NOMO-1 (cell line): ENCODE measurements at regions not wholly inside any gene's neighbourhood (a gene's known extent, or its start where the extent isn't known, plus 50 kb on each side); places are given as distances from the start of the nearest gene placed in this dataset.

ENCODE experiments used
- DNase-seq, 2 experiments: peaks; one replicate each; lab custom pipeline; 2025; ENCODE audit not compliant: unreplicated experiment in 2 of 2; lab: John Stamatoyannopoulos, UW

DNA sequence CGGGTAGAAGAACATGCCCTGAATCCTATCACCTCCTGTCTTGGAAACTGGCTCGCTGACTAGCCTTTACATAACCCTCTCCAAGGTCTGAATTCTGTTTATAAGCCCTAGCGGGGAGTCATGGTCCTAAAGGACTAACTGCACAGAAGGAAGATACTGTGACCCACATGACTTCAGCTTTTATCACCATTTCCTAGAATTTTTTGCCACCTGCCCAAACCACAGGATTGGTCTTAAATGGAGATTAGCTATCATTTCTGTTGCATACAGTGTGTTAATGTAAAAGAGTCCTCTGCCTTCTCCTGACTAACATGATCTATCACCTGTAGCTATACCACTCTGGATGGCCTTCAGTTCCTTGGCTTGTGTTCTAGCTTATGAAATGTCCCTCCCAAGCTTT is 319.2 kb downstream of the DUSP6 start:
- no peak for DNase-seq

GRCh38 chr12:89029961-89030360 is 322.3 kb downstream of the DUSP6 start:
- no peak for DNase-seq

DNA sequence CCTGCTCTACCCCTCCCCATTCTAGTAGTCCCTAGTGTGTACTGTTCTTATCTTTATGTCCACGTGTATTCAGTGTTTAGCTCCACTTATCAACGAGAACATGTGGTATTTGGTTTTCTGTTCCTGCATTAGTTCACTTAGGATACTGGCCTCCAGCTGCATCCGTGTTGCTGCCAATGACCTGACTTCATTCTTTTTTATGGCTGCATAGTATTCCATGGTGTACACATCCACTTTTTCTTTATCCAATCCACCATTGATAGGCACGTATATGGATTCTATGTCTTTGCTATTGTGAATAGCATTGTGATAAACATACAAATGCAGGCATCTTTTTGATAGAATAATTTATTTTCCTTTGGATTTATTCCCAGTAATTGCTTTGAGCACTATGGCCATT is 327.7 kb downstream of the DUSP6 start:
- no peak for DNase-seq

DNA sequence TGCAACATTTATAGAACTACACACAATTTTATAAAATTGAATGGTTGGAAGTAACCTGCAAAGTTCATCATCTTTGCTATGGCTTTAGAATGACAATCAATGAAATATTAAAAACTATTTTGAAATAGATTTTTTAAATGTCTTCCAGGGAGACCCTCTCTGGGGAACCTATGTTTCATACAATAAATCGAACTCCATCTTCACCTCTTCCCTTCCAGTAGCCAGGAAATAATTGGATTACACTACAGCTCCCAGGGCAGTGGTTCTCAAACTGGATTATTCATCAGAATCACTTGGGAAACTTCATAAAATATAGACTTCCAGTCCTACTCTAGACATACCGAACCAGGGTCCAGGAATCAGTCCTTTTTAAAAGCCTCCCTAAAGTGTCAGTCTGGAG is 328.4 kb downstream of the DUSP6 start:
- DNase-seq = no peak

DNA sequence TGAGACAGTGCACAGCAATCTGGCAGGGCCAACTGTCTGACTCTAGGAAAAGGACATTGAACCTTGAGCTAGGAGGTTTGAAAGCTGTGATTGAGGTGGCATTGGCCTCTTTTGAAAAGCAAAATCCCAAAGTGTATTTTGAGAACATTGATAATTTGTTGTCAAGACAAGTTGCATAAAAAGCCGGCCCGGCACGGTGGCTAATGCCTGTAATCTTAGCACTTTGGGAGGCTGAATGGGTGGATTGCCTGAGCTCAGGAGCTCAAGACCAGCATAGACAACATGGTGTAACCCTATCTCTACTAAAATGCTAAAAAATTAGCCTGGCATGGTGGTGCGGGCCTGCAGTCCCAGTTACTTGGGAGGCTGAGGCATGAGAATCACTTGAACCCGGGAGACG is 331.6 kb downstream of the DUSP6 start:
- DNase-seq = no peak

DNA sequence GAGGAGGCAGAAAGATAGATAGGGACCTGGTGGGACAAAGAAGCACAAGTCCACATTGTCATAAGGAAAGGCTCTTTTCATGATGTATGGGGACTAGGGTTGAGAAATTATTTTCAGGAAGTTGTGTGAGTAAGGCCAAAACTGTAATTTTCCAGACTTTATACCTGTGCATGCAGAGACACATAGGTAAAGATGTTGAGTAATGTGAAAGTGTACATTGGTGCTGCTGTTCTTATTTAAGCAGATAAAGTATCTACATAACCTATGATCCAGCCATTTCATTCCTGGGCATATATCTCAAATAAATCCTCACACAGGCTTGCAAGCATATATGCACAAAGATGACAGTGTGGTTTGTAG is 332.2 kb downstream of the DUSP6 start:
- no peak for DNase-seq

- DNase-seq = peak; percentile 40 to 78
These were observed 332.7 kb downstream of the DUSP6 start for GRCh38 chr12:89019439-89020120.

GRCh38 chr12:89016970-89017778 is 335.1 kb downstream of the DUSP6 start:
- DNase-seq = peak; percentile 14 to 78

- no peak for DNase-seq
These were observed 336.9 kb downstream of the DUSP6 start for GRCh38 chr12:89015419-89015818.

- no peak for DNase-seq
These were observed 353.9 kb downstream of the DUSP6 start for GRCh38 chr12:88998421-88998820.

DNA sequence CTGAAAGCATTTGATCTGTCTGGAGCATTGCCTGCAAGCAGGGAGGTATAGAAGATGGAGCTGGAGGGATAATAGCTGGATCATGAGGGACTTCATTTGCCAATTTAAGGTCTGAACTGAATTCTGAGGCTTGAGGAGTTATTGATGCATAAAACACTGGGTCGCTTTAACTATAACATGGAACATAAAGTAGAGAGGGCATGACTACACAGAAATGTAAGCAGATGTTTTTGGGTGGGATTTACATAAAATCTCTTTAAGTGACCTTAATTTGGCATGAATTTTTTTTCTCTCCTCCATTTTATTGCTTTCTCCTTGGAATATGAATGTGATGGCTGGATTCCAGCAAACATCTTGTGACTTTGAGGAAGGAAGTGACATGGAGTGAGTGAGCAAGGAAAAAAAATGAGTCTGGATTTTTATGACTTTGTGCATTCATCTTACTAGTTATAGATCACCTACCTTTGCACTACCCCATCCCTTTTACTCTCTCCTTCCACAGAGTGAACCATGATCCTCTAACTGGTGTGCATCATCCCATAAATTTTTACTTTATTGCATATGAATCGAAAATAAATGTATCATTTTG is 356.0 kb downstream of the DUSP6 start:
- DNase-seq = no peak

DNA sequence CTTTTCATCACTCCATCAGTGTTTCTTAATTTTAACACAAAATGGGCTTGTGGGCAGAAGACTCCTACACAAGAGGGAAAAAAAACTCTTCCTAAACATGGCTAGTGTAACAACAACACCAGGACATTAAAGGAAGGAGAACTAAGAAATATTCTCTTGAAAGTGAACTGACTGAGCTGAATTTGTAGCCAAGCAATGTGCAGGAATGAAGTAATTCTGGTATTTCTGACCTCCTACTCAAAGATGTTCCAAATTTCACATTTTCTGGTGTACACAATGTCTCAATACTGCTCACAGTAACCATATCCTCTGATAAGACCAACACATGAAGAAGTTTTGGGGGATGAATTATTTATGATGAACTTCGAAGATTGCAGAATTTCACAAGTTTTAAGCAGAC is 357.3 kb downstream of the DUSP6 start:
- no peak for DNase-seq

- DNase-seq = no peak
These were observed 357.8 kb downstream of the DUSP6 start for GRCh38 chr12:88994537-88994936.

DNA sequence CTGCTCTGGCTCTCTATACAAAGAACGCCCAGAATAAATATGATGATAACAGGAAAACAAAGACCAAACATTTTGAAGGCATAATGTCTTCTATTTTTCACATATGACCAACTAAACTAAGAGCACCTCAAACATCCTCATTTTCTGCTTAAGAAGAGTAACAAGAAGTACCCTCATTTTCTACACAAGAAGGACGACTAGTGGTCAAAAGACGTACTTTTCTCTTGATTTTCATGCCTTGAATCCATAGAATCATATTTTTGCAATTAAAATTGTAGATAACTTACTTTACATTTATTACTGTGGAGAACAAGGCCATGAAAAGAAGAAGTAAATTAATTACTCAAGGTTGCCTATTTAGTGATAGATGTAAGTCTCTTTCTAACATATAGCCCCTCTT is 358.6 kb downstream of the DUSP6 start:
- peak; percentile 18 to 81 for DNase-seq

- no peak for DNase-seq
These were observed 366.2 kb downstream of the DUSP6 start for GRCh38 chr12:88986056-88986455.

DNA sequence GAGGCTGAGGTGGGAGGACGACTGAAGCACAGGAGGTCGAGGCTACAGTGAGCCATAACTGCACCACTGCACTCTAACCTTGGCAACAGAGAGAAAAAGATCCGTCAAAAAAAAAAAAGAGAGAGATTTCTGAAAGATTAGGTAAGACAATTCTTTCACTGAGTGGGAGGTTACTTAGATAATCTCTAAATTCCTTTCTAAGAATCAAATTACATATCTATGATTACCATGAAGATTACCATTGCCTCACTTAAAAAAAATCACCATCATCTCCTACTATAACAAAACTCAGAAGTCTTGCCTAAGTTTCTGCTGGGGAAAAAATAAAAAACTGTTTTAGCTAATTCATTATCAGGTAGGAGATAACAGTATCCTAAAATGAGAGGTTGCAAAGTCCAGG is 366.7 kb downstream of the DUSP6 start:
- DNase-seq = no peak

DNA sequence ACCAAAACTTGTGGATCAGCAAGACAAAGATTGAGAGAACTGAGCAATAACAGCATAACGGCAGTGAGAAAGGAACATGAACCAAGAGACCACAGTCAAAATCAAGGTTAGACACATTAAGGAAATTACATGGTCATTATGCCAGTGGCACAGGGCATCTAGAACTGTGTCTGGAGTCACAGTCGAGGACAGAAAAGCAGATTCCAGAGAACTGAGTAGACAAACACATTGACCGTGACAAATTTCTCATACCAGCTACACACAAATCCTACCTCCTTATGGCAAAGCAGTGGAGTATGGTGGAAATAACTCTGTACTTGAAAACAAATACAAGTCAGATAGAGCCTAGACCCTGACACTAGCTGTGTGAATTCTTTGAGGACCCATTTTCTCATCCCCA is 367.3 kb downstream of the DUSP6 start:
- no peak for DNase-seq

DNA sequence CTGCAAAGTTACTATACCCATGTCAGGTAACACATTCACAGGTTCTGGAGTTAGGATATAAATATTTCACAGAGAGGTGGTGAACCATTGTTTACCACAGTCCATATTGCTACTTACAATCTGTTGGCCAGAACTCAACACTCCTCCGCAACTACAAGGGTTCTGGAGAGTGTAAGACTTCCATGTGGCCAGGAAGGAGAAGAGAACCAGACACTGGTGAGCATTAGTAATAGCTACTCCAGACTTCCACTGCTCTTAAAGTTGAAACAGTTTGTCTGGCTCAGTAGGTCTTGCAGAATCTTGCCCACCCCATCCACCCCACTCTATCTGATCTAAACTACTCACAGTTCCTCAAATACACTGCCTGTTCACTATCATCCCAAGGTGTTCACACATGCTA is 369.6 kb downstream of the DUSP6 start:
- DNase-seq = no peak

DNA sequence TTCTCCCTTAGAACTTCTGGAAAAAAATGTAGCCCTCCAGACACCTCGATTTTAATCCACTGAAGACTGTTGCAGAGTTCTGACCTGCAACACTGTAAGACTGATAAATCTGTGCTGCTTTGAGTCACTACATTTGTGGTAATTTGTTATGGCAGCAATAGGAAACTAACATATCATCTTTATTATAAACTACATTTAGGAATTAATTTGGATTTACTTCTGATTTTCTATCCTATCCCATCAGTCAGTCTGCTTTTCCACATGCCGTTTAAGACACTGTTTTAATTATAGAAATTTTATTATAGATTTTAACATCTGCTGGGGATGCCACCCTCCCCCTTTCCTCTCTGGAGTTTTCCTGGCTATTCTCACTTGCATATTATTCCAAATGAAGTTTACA is 375.2 kb downstream of the DUSP6 start:
- no peak for DNase-seq

- DNase-seq = no peak
These were observed 378.3 kb downstream of the DUSP6 start for GRCh38 chr12:88973998-88974397.

- DNase-seq = no peak
These were observed 381.6 kb downstream of the DUSP6 start for GRCh38 chr12:88970740-88971139.

DNA sequence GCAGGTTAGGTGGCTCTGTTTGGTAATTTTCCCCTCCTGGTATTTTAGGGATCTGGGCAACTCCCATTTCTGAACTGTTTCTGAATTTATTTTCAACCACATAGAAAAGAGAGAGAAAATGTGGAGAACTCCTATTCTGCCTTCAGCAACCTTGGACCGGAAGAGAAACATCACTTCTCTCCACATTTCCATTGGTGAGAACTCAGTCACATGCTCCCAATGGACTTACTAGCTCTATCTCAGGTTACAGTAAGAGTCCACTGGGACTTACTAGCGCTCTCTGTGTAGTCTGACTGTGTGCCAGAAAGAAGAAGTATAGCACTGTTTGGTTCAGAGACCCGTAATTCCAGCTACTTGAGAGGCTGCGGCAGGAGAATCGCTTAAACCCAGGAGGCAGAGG is 383.2 kb downstream of the DUSP6 start:
- no peak for DNase-seq
